ENCODE measurements at regions not wholly inside any gene's neighbourhood (a gene's known extent, or its start where the extent isn't known, plus 50 kb on each side); places are given as distances from the start of the nearest gene placed in this dataset.

DNA sequence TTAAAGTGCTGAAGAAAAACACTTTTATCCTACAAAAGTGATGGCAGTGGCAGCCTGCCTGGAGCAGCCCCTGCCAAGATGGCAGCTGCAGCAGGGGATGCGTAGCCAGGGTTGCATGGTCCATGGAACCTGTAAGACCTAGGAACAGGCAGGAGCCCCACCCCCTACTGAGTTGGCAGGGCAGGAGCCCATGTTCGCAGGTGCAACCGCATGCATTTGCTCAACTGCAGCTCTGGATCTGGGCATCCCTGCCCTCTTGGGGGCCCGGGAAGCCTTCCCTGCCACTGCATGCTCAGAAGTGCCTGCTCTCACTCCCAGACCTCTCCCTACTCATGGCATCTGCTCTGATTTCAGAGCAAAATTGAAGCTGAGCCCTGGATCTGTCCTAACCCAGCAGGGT, 779.6 kb downstream of the CDH18 start:
- H4K20me1 ChIP-seq (ENCODE audit: control insufficient read depth, extremely low read depth, insufficient read depth, low read length) = no peaks in the 10 kb centered on the region
- H3K4me3 ChIP-seq (ENCODE audit: control insufficient read depth in 2 of 3, extremely low read depth in 1 of 3, insufficient read depth in 2 of 3, low read depth in 1 of 3, low read length in 3 of 3) = no peak overlapping the region
- dilution Hi-C loops (cut with MboI; ENCODE audit: extremely low pct_ligation_motif_present, low sequenced_read_pairs) = no loop called here

DNA sequence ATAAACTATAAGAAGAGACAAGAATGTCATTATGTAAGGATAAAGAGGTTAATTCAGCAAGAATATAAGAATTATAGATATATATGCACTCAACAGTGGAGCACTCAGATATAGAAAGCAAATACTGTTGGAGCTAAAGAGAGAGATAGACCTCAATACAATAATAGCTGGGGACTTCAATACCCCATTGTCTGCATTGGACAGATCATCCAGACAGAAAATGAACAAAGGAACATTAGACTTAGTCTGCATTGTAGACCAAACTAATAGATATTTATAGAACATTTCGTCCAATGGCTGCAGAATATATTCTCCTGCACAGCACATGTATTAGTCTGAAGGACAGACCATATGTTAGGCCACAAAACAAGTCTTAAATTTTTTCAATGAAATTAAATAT, 777.1 kb downstream of the CDH18 start:
- dilution Hi-C loops (cut with MboI; ENCODE audit: extremely low pct_ligation_motif_present, low sequenced_read_pairs) = no loop called here
- FAIRE-seq (no peak), DNase-seq (ENCODE audit: low read depth, low spot score) (no peak)
- no peak overlapping the region for H3K27ac ChIP-seq (ENCODE audit: control insufficient read depth, insufficient read depth, low read length)
- H3K79me2 ChIP-seq (ENCODE audit: control insufficient read depth, insufficient read depth, low read length) = no peaks in the 10 kb centered on the region
- no peaks in the 10 kb centered on the region for H3K9me1 ChIP-seq (ENCODE audit: control insufficient read depth, extremely low read depth, insufficient read depth, low read length)
- no peaks in the 10 kb centered on the region for H4K20me1 ChIP-seq (ENCODE audit: control insufficient read depth, extremely low read depth, insufficient read depth, low read length)
- no peaks in the 10 kb centered on the region for H3K4me1 ChIP-seq (ENCODE audit: control insufficient read depth, extremely low read depth, insufficient read depth, low read length)
- no peaks in the 10 kb centered on the region for H3K27me3 ChIP-seq (ENCODE audit: control insufficient read depth, extremely low read depth, insufficient read depth, low read length)
- H3K9ac ChIP-seq (ENCODE audit: control insufficient read depth, extremely low read depth, insufficient read depth, low read length) = no peak overlapping the region
- no peak overlapping the region for H3K4me2 ChIP-seq (ENCODE audit: control insufficient read depth, extremely low read depth, insufficient read depth, low read depth, low read length)
- H3K4me3 ChIP-seq (ENCODE audit: control insufficient read depth in 2 of 3, extremely low read depth in 1 of 3, insufficient read depth in 2 of 3, low read depth in 1 of 3, low read length in 3 of 3) = no peak overlapping the region
- H2AFZ ChIP-seq (ENCODE audit: control insufficient read depth, low read length) = no peak overlapping the region
- no peaks in the 10 kb centered on the region for H3K9me3 ChIP-seq (ENCODE audit: control insufficient read depth, low read depth, low read length)
- TF ChIP-seq, protein P1, sequence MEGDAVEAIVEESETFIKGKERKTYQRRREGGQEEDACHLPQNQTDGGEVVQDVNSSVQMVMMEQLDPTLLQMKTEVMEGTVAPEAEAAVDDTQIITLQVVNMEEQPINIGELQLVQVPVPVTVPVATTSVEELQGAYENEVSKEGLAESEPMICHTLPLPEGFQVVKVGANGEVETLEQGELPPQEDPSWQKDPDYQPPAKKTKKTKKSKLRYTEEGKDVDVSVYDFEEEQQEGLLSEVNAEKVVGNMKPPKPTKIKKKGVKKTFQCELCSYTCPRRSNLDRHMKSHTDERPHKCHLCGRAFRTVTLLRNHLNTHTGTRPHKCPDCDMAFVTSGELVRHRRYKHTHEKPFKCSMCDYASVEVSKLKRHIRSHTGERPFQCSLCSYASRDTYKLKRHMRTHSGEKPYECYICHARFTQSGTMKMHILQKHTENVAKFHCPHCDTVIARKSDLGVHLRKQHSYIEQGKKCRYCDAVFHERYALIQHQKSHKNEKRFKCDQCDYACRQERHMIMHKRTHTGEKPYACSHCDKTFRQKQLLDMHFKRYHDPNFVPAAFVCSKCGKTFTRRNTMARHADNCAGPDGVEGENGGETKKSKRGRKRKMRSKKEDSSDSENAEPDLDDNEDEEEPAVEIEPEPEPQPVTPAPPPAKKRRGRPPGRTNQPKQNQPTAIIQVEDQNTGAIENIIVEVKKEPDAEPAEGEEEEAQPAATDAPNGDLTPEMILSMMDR (optimal IDR thresholded peaks at IDR 0.05 in 1 of 3, IDR thresholded peaks at IDR 0.05 in 1 of 3, conservative IDR thresholded peaks at IDR 0.05 in 1 of 3; ENCODE audit: extremely low read depth in 1 of 3, insufficient read depth in 2 of 3, low read length in 3 of 3) = no peak
- TF ChIP-seq EZH2 (IDR thresholded peaks at IDR 0.05; ENCODE audit: low read length) = no peak
- no peaks in the 10 kb centered on the region for H3K36me3 ChIP-seq (ENCODE audit: control insufficient read depth in 2 of 2, extremely low read depth in 1 of 2, insufficient read depth in 2 of 2, low read length in 2 of 2)

More for the DNA sequence above, 779.6 kb downstream of the CDH18 start:
- no peak for TF ChIP-seq EZH2 (IDR thresholded peaks at IDR 0.05; ENCODE audit: low read length)
- TF ChIP-seq, protein P1 (optimal IDR thresholded peaks at IDR 0.05 in 1 of 3, IDR thresholded peaks at IDR 0.05 in 1 of 3, conservative IDR thresholded peaks at IDR 0.05 in 1 of 3; ENCODE audit: extremely low read depth in 1 of 3, insufficient read depth in 2 of 3, low read length in 3 of 3) = no peak
- FAIRE-seq (no peak), DNase-seq (ENCODE audit: low read depth, low spot score) (no peak)
- H3K4me1 ChIP-seq (ENCODE audit: control insufficient read depth, extremely low read depth, insufficient read depth, low read length) = no peaks in the 10 kb centered on the region
- H3K27me3 ChIP-seq (ENCODE audit: control insufficient read depth, extremely low read depth, insufficient read depth, low read length) = no peaks in the 10 kb centered on the region
- no peak overlapping the region for H3K4me2 ChIP-seq (ENCODE audit: control insufficient read depth, extremely low read depth, insufficient read depth, low read depth, low read length)
- no peak overlapping the region for H3K9ac ChIP-seq (ENCODE audit: control insufficient read depth, extremely low read depth, insufficient read depth, low read length)
- no peak overlapping the region for H3K27ac ChIP-seq (ENCODE audit: control insufficient read depth, insufficient read depth, low read length)
- no peak overlapping the region for H2AFZ ChIP-seq (ENCODE audit: control insufficient read depth, low read length)
- no peaks in the 10 kb centered on the region for H3K9me3 ChIP-seq (ENCODE audit: control insufficient read depth, low read depth, low read length)
- H3K9me1 ChIP-seq (ENCODE audit: control insufficient read depth, extremely low read depth, insufficient read depth, low read length) = no peaks in the 10 kb centered on the region
- H3K36me3 ChIP-seq (ENCODE audit: control insufficient read depth in 2 of 2, extremely low read depth in 1 of 2, insufficient read depth in 2 of 2, low read length in 2 of 2) = no peaks in the 10 kb centered on the region
- no peaks in the 10 kb centered on the region for H3K79me2 ChIP-seq (ENCODE audit: control insufficient read depth, insufficient read depth, low read length)
